Tibial artery (tissue), 4 donors: ENCODE measurements at regions not wholly inside any gene's neighbourhood (a gene's known extent, or its start where the extent isn't known, plus 50 kb on each side); places are given as distances from the start of the nearest gene placed in this dataset.
"Not testable (repeated sequence)": the region's sequence is repeated elsewhere in the genome, so short reads cannot be mapped to it uniquely, and the experiment has no call there.

Source experiments
- DNase-seq, 2 donors: peaks; one replicate each; pipeline ENCODE4 v3.0.0-alpha.2; 2019
- H3K27ac ChIP-seq, 2 donors: fragments of 200-600 bp; sonication (generic) in 1 of 2; 1 replicate in 1 of 2; 2 replicates in 1 of 2; pipeline ENCODE4 v1.5.1; 2018 to 2019; ENCODE audit warnings: mild to moderate bottlenecking in 1 of 2
- H3K27me3 ChIP-seq, 2 donors: fragments of 200-600 bp; sonication (generic) in 1 of 2; one replicate each; pipeline versions ENCODE4 v1.5.1 to v1.6.0; 2016 to 2019
- H3K36me3 ChIP-seq, 3 donors: fragments of 200-600 bp; sonication (generic) in 2 of 3; one replicate each; pipeline ENCODE4 v1.5.1; 2016 to 2019; ENCODE audit warnings: mild to moderate bottlenecking in 2 of 3
- H3K4me1 ChIP-seq, 4 donors: fragments of 200-600 bp; sonication (generic) in 2 of 4; 1 replicate in 3 of 4; 2 replicates in 1 of 4; pipeline ENCODE4 v1.5.1; 2016 to 2019
- H3K4me3 ChIP-seq, 2 donors: fragments of 200-600 bp; sonication (generic) in 1 of 2; 1 replicate in 1 of 2; 2 replicates in 1 of 2; pipeline ENCODE4 v1.5.1; 2018 to 2019; ENCODE audit warnings: mild to moderate bottlenecking in 2 of 2
- H3K9me3 ChIP-seq, 3 donors: fragments of 200-600 bp; sonication (generic) in 1 of 3; one replicate each; pipeline ENCODE4 v1.5.1; 2016 to 2019
- CTCF ChIP-seq, 2 experiments: fragments of 200-600 bp in 1 of 2; fragments of 450-650 bp in 1 of 2; IDR thresholded peaks; one replicate each; pipeline ENCODE4 v1.5.1; 2017 to 2019; ENCODE audit warnings: antibody characterized with exemption in 2 of 2, mild to moderate bottlenecking in 1 of 2, moderate library complexity in 1 of 2
- intact Hi-C: fragments of 100-400 bp; cut with DNase I; formaldehyde crosslinking; loops from one replicate; pipeline ENCODE4 v1.15.0; 2023; ENCODE audit warnings: low total_unique reads

- intact Hi-C loops: no loop called here
- no peak for TF ChIP-seq CTCF (IDR thresholded peaks at IDR 0.05)
- no peaks in the 10 kb centered on the region for H3K27me3 ChIP-seq
- no peaks in the 10 kb centered on the region for H3K4me1 ChIP-seq
- no peak overlapping the region for H3K4me3 ChIP-seq
- no peak for DNase-seq
- H3K9me3 ChIP-seq: no peaks in the 10 kb centered on the region
- H3K27ac ChIP-seq: no peak overlapping the region
- H3K36me3 ChIP-seq: no peaks in the 10 kb centered on the region
These were observed 804.9 kb upstream of the SEMA6A start for GRCh38 chr5:117379521-117379920.

GRCh38 chr5:117376748-117377147 is 802.1 kb upstream of the SEMA6A start:
- Histone ChIP-seq H3K9me3 (no peaks in the 10 kb centered on the region), H3K27ac (no peak overlapping the region), H3K4me3 (no peak overlapping the region), H3K36me3 (no peaks in the 10 kb centered on the region), H3K27me3 (no peaks in the 10 kb centered on the region), H3K4me1 (no peaks in the 10 kb centered on the region)
- TF ChIP-seq CTCF (IDR thresholded peaks at IDR 0.05): no peak
- intact Hi-C loops: no loop called here
- DNase-seq: no peak

GRCh38 chr5:117359895-117360294 is 785.3 kb upstream of the SEMA6A start:
- no peak for TF ChIP-seq CTCF (IDR thresholded peaks at IDR 0.05)
- no peaks in the 10 kb centered on the region for H3K9me3 ChIP-seq
- intact Hi-C loops: no loop called here
- H3K27ac ChIP-seq: no peak overlapping the region
- DNase-seq: no peak
- no peaks in the 10 kb centered on the region for H3K36me3 ChIP-seq
- no peak overlapping the region for H3K4me3 ChIP-seq
- H3K4me1 ChIP-seq: no peaks in the 10 kb centered on the region
- no peaks in the 10 kb centered on the region for H3K27me3 ChIP-seq

- Histone ChIP-seq H3K27ac (no peak overlapping the region), H3K4me3 (no peak overlapping the region), H3K9me3 (no peaks in the 10 kb centered on the region), H3K27me3 (no peaks in the 10 kb centered on the region), H3K4me1 (no peaks in the 10 kb centered on the region), H3K36me3 (no peaks in the 10 kb centered on the region)
- intact Hi-C loops: no loop called here
- TF ChIP-seq CTCF (IDR thresholded peaks at IDR 0.05): no peak
- DNase-seq: no peak
These were observed 783.3 kb upstream of the SEMA6A start for GRCh38 chr5:117357886-117358285.

- DNase-seq: no peak
- no peak for TF ChIP-seq CTCF (IDR thresholded peaks at IDR 0.05)
- no peaks in the 10 kb centered on the region for H3K4me1 ChIP-seq
- no peaks in the 10 kb centered on the region for H3K27me3 ChIP-seq
- H3K36me3 ChIP-seq: no peaks in the 10 kb centered on the region
- H3K27ac ChIP-seq: no peak overlapping the region
- H3K4me3 ChIP-seq: no peak overlapping the region
- H3K9me3 ChIP-seq: no peaks in the 10 kb centered on the region
- intact Hi-C loops: no loop called here
These were observed 772.7 kb upstream of the SEMA6A start for GRCh38 chr5:117347280-117347679.

GRCh38 chr5:117343726-117344125 is 769.1 kb upstream of the SEMA6A start:
- DNase-seq: peak in 1 of 2 donors; percentile 51
- H3K9me3 ChIP-seq, H3K4me3 ChIP-seq, intact Hi-C loops, H3K36me3 ChIP-seq, H3K27me3 ChIP-seq, H3K27ac ChIP-seq, H3K4me1 ChIP-seq: not testable (repeated sequence)
